OCI-M1 (cell line): ENCODE measurements at regions not wholly inside any gene's neighbourhood (a gene's known extent, or its start where the extent isn't known, plus 50 kb on each side); places are given as distances from the start of the nearest gene placed in this dataset.
"Not testable (repeated sequence)": the region's sequence is repeated elsewhere in the genome, so short reads cannot be mapped to it uniquely, and the experiment has no call there.

Source experiments
- DNase-seq: peaks from one replicate; lab custom pipeline; 2025; lab: John Stamatoyannopoulos, UW

GRCh38 chr1:217040711-217041455 lies 317.7 kb upstream of the ESRRG start:
- no peak for DNase-seq

- no peak for DNase-seq
These were observed 316.7 kb upstream of the ESRRG start for GRCh38 chr1:217039926-217040325.

- DNase-seq = not testable (repeated sequence)
These were observed 315.9 kb upstream of the ESRRG start for GRCh38 chr1:217039139-217039538.

GRCh38 chr1:217036757-217037156 lies 313.5 kb upstream of the ESRRG start:
- DNase-seq = no peak

GRCh38 chr1:217032715-217033367 lies 309.6 kb upstream of the ESRRG start:
- no peak for DNase-seq

DNA sequence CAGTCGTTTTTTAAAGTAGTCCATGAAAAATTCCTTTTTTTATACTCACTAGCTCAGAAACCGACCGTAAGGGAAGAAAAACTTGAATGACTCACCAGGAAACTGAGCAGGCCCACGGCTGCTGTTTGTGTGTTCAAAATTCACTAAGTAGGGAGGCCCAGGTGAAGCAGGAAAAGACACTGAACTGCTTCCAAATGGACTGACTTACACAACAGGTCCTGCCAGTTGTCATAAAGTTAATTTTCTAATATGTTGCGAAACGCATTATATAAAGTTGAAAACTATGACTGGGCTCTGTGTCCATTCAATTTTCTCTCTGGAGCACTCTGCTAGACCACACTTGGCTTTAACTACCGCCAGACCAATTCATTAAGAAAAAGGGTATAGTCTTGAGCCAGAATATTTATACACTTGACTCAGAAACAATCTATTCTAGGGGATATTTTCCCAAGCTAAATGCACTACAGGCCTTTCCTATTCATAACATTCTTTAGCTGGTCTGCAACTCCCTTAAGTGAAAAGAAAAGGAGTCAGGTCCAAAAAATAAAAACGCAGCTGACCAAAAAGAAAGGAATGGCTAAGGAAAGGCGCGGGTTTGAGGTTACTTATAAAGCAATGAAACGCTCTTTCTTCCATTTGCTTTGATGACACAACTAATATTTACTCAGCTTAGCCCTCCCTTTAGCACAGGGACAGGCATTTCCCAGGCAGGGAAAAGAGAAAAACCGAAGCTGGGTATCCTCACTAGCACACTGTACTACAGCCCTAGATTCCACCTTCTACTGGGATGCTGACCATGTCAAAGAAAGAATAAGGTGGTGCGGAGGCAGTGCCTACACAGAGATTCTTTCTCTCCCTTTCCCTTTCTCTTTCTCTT lies 306.3 kb upstream of the ESRRG start:
- no peak for DNase-seq

DNA sequence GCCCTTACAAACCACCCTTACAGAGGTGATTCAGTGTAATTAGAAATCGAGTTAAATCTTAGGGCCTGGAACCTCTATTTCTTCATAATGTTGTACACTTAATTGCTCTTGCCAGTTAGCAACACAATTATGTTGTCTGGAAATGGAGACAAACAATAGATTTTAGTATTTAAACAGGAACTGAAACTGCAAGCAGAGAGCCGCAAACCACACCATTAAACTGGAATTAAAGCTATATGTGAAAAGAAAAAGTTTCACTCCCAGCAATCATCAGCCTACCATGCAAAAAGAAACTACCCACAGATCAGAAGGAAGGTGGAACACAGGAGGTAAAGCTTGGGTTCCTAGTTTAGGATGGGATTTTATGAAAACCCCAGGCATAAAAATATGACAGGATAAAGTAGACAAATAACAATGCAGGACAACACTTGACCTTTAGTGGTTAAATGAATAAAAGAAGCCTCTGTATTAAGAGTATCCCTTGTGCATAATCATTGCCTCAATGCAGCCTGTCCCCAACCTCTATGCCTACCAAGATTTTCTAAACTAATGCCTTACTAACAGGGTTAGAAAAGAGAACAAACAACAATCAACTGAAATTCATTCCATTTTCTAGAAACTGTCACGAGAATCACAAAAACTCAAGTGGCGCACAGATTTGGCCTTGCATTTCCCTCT lies 304.3 kb upstream of the ESRRG start:
- DNase-seq = no peak

GRCh38 chr1:217026531-217026930 lies 303.3 kb upstream of the ESRRG start:
- DNase-seq = no peak

- no peak for DNase-seq
These were observed 302.2 kb upstream of the ESRRG start for GRCh38 chr1:217025381-217025780.

DNA sequence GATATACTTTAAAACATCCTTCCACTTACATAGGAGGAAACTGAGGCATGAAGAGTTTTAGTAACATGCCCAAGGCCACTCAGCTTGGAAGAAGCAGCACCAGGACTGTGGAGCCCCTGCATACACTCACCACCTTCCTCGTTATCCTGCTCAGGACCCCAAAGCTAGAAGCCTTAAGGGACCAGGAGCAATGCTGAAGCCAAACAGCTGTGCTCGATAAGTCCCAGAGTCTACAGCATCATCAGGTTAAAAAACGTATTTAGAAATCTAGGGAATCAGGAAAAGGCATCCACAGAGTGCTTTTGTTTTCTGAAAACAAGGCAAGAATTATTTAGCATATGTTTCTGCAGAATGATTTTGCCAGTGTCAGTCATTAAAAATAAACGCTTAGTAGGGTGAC lies 301.7 kb upstream of the ESRRG start:
- no peak for DNase-seq

- DNase-seq = no peak
These were observed 298.7 kb upstream of the ESRRG start for GRCh38 chr1:217021956-217022355.

- DNase-seq = no peak
These were observed 298.2 kb upstream of the ESRRG start for GRCh38 chr1:217021400-217021799.

- DNase-seq = no peak
These were observed 296.2 kb upstream of the ESRRG start for GRCh38 chr1:217019475-217019874.

DNA sequence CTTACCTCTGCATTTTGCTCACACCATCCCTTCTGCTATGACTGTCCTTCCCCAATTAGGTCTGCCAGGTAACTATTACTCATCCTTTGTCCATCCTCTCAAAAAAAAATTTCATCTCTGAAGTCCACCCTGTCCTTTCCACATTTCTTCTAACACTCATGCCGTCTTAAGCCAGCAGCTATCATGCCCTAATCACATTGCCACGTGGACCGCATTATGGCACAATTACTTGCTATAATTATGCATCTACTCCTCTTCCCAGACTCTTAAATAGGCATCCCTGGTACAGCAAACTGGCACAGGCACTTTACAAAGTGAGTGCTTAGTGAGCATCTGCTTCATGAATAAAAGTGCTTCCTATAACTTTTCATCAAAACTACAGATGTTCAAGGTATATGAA lies 295.4 kb upstream of the ESRRG start:
- no peak for DNase-seq

- no peak for DNase-seq
These were observed 293.9 kb upstream of the ESRRG start for GRCh38 chr1:217017165-217017564.

DNA sequence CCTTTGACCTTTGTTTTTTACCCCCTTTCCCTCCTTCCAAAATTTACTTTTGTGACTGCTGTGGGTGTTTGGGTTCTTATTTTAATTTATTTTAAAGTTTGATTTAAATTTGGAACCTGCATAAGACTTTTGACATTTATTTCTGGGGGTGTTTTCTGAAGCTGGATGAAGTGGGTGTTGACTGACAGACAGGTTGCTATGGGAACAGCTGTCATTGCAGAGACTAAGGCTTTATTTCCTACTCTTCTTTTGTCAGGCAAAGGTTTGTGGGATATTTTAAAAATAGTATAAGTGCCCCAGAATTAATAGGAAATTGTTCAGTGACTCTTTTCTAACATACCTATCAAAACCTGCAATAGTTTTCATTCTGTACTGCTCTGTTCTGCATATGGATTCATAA lies 290.8 kb upstream of the ESRRG start:
- no peak for DNase-seq

DNA sequence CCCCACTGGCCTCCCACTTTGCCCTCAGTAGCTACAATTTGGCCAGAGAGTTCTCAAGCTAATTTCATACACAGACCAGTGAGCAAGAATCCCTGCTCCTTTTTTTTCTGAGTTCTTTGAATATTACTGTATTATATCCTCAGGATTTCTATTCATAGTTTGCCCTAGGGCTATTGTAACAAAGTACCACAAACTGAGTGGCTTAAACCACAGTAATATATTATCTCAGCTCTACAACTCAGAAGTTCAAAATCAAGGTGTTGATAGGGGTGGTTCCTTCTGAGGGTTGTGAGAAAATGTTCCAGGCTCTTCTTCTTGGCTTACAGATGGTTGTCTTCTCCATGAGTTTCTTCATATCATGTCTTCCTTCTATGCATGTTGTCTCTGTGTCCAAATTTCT lies 289.4 kb upstream of the ESRRG start:
- no peak for DNase-seq

- no peak for DNase-seq
These were observed 287.9 kb upstream of the ESRRG start for GRCh38 chr1:217011097-217011496.

DNA sequence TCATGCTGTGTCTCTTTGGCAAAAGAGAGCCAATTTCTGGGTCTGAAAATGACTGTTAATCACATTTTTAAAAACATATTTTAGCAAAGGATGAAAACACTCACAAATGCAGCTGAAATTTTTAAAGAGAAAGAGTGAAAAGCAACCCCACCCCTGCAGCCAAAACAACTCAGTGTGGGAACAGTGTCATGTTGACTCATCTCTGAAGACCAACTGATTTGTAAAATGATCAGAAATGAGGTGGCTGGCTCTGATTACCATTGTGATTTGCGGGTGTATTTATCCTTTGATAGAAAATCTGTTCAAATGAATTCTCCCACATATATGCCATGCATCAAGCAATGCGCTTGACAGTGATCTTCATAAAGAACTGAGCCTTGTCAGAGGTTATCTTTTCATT lies 287.0 kb upstream of the ESRRG start:
- DNase-seq = no peak

GRCh38 chr1:217009376-217009775 lies 286.1 kb upstream of the ESRRG start:
- DNase-seq = no peak

DNA sequence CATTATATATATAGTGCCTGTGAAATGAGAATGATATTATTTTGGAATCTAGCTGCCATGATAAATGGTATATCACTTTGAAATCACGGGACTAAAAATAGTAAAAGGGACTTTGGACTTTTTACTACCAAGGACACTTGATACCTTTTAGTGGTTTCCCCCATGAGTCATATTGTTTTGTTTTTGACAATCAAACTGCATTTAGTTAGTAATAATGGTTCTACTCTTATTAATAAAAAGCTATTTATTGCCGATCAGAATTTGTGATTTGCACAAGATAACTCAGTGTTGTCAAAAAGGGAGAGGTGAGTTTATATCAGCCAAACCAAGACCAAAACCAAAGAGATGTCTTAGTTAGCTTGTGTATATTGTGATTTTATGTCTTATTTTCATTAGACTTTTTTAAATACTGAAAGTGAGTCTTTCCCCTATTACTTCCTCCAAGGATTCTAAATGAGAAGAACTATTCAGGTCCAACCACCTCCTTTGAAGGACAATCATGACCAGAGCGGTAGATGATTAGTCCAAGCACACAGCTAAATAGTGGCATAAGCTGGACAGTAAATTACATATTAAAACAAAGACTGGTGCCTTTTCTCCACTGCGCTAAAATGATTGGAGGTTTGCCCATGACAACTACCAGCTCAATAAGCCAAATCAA lies 281.7 kb upstream of the ESRRG start:
- DNase-seq = no peak

DNA sequence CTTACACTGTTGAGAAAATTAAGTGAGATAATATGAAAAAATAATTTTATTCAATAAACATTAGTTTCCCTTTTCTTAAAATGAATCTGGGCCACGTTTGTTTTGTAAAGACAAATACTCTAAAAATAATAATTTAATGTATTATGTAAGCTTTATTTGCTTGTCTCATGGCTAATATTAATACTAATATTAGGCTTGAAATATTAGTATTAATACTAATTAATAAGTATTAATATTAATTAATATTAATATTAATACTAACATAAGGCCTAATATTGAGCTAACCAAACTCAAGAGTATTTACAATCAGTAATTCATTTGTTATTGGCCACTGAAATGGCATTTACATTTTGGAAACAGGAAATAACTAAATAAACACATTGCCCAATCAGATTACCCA lies 280.1 kb upstream of the ESRRG start:
- no peak for DNase-seq
